RKO (cell line): ENCODE measurements at regions not wholly inside any gene's neighbourhood (a gene's known extent, or its start where the extent isn't known, plus 50 kb on each side); places are given as distances from the start of the nearest gene placed in this dataset.

Experiments
- DNase-seq: peaks from one replicate; pipeline ENCODE4 v3.0.0-alpha.2; 2016; ENCODE audit warnings: low spot score

GRCh38 chrX:15915959-15916703 lies 61.5 kb upstream of the AP1S2 start:
- no peak for DNase-seq

- DNase-seq = no peak
Observed at GRCh38 chrX:15914486-15914885, 59.9 kb upstream of the AP1S2 start.

GRCh38 chrX:15913146-15913545 lies 58.5 kb upstream of the AP1S2 start:
- DNase-seq = no peak

- peak; percentile 19 for DNase-seq
Observed at GRCh38 chrX:15911734-15912550, 57.3 kb upstream of the AP1S2 start.

- no peak for DNase-seq
Observed at GRCh38 chrX:15909605-15910004, 55.0 kb upstream of the AP1S2 start.

- DNase-seq = no peak
Observed at GRCh38 chrX:15908603-15909290, 54.1 kb upstream of the AP1S2 start.

GRCh38 chrX:15906041-15906943 lies 51.7 kb upstream of the AP1S2 start:
- DNase-seq = no peak
